Lower lobe of right lung (tissue), 2 donors: ENCODE measurements at regions not wholly inside any gene's neighbourhood (a gene's known extent, or its start where the extent isn't known, plus 50 kb on each side); places are given as distances from the start of the nearest gene placed in this dataset.

ENCODE experiments used
- ATAC-seq, 2 donors: fragments of 200-7000 bp; cut with Tn5 transposase; one replicate each; pipeline ENCODE4 v1.9.1; 2020 to 2022; ENCODE audit warnings: mild to moderate bottlenecking in 2 of 2, moderate library complexity in 2 of 2
- DNase-seq: peaks from one replicate; pipeline ENCODE4 v3.0.0-alpha.2; 2020
- H3K27ac ChIP-seq: fragments of 200-600 bp; one replicate; pipeline ENCODE4 v1.8.0; 2022
- H3K27me3 ChIP-seq: fragments of 200-600 bp; one replicate; pipeline ENCODE4 v1.8.0; 2022; ENCODE audit warnings: low read depth
- H3K36me3 ChIP-seq: fragments of 200-600 bp; one replicate; pipeline ENCODE4 v1.8.0; 2022; ENCODE audit warnings: mild to moderate bottlenecking
- H3K4me1 ChIP-seq: fragments of 200-600 bp; one replicate; pipeline ENCODE4 v1.8.0; 2022
- H3K4me3 ChIP-seq: fragments of 200-600 bp; one replicate; pipeline ENCODE4 v1.8.0; 2022; ENCODE audit warnings: mild to moderate bottlenecking
- H3K9me3 ChIP-seq: fragments of 200-600 bp; one replicate; pipeline ENCODE4 v1.8.0; 2022
- intact Hi-C: fragments of 100-400 bp; cut with DNase I; formaldehyde crosslinking; loops from one replicate; pipeline ENCODE4 v1.11.0; 2022
- TF ChIP-seq, protein P1 (sequence below): fragments of 200-600 bp; IDR thresholded peaks from one replicate; pipeline ENCODE4 v1.8.0; 2022; ENCODE audit warnings: antibody characterized with exemption, mild to moderate bottlenecking
- donor health status: DM: no; HTN: yes; CAD: no; lungs with severe emphysema.

DNA sequence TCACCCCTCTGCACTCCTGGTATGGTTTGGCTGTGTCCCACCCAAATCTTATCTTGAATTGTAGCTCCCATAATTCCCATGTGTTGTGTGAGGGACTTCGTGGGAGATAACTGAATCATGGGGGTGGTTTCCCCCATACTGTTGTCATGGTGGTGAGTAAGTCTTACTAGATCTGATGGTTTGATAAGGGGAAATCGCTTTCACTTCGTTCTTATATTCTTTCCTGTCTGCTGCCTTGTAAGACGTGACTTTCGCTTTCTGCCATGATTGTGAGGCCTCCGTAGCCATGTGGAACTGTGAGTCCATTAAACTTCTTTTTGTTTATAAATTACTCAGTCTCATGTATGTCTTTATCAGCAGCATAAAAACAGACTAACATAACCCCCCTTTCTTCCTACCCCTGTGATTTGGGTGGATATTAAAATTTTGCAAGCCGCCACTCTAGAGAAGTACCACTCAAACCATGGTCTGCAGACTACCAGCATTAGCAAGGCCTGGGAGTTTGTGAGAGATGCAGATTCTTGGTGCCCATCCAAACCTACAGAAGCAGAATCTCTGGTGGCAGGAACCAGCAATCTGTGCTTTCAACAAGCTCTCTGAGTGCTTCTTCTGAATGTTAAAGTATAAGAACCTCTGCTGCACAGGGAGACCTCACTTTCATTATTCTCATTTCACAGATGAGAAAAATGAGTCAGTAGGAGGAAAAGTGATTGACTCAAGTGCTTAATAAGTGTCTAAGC is 999.5 kb upstream of the EEF2KMT start:
- no peaks in the 10 kb centered on the region for H3K9me3 ChIP-seq
- no peak overlapping the region for H3K27ac ChIP-seq
- H3K4me1 ChIP-seq: no peaks in the 10 kb centered on the region
- TF ChIP-seq, protein P1, sequence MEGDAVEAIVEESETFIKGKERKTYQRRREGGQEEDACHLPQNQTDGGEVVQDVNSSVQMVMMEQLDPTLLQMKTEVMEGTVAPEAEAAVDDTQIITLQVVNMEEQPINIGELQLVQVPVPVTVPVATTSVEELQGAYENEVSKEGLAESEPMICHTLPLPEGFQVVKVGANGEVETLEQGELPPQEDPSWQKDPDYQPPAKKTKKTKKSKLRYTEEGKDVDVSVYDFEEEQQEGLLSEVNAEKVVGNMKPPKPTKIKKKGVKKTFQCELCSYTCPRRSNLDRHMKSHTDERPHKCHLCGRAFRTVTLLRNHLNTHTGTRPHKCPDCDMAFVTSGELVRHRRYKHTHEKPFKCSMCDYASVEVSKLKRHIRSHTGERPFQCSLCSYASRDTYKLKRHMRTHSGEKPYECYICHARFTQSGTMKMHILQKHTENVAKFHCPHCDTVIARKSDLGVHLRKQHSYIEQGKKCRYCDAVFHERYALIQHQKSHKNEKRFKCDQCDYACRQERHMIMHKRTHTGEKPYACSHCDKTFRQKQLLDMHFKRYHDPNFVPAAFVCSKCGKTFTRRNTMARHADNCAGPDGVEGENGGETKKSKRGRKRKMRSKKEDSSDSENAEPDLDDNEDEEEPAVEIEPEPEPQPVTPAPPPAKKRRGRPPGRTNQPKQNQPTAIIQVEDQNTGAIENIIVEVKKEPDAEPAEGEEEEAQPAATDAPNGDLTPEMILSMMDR: no peak
- H3K36me3 ChIP-seq: no peaks in the 10 kb centered on the region
- ATAC-seq (no peak), DNase-seq (no peak)
- intact Hi-C loops: no loop called here
- no peak overlapping the region for H3K4me3 ChIP-seq
- H3K27me3 ChIP-seq: no peaks in the 10 kb centered on the region

DNA sequence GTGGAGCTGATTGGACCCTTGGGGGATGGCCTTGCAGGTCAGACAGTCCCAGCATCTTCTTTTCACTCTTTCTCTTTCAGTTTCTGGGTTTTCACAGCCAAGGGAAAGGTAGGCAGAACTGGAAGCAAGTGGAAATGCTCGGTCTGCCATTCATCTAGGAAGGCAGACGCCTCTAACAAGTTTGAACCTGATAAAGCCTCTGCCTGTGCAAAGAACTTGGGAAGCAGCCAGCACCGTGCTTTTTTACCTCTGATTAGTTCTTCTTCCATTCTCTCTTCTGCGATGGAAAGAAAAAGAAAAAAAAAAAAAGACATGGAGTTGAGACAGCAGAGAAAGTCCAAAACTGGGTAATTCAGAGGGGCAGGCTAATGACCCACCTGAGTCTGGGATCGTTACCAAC is 997.8 kb upstream of the EEF2KMT start:
- TF ChIP-seq, protein P1: no peak
- no peak for DNase-seq

DNA sequence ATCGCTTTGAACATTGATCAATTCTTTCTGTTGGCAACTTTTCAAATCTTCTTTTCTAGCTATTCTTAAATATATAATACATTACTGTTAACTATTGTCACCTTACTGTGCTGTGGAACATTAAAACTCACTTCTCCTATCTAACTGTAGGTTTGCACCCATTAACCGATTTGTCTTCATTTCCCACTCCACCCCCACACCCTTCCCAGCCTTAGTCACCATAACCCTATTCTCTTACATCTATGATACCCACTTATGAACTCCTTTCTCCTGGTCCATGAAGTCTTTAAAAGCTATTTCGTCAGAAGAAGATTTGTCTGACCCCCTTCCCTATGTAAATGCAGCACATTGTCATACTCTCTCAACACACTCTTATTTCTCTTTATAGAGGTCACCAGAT is 993.4 kb upstream of the EEF2KMT start:
- no peaks in the 10 kb centered on the region for H3K27me3 ChIP-seq
- H3K4me1 ChIP-seq: no peaks in the 10 kb centered on the region
- no peaks in the 10 kb centered on the region for H3K36me3 ChIP-seq
- no peaks in the 10 kb centered on the region for H3K9me3 ChIP-seq
- H3K4me3 ChIP-seq: no peak overlapping the region
- intact Hi-C loops: no loop called here
- H3K27ac ChIP-seq: no peak overlapping the region
- no peak for ATAC-seq
- DNase-seq: no peak
- TF ChIP-seq, protein P1: no peak

More for the DNA sequence above, 997.8 kb upstream of the EEF2KMT start:
- Histone ChIP-seq H3K36me3 (no peaks in the 10 kb centered on the region), H3K4me3 (no peak overlapping the region), H3K4me1 (no peaks in the 10 kb centered on the region), H3K27me3 (no peaks in the 10 kb centered on the region), H3K27ac (no peak overlapping the region), H3K9me3 (no peaks in the 10 kb centered on the region)
- intact Hi-C loops: no loop called here
- ATAC-seq: no peak

DNA sequence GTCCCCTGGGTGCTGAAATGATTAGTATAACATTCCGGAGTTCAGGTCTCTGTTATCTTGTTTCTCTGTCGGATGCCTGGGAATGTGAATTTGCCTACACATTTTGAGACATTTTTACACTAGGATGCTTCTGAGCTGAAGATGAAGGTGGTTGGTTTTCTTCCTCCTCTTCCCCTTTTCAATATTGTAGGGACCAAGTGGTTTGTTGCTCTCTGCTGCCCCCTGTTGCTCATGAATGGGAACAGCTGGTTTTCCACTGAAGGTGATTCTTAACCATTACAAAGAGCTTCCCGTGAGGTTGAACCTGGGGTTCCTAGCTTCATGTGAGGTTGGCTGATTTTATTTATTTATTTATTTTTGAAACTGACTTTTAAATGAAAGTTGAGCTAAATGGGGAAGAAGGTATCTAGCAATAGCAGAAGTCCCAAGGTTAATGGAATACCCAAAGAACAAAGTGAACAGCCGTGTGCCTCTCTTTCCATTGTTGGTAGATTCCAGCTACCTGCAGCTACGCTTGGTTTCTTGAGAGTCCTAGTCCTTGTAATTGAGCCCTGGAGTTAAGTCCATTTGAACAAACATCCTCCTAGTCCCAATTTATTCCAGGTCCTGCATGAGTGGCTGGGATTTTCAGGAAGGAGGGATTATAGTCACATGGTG is 983.9 kb upstream of the EEF2KMT start:
- TF ChIP-seq, protein P1: peak; percentile 62
- no peaks in the 10 kb centered on the region for H3K9me3 ChIP-seq
- intact Hi-C loops: no loop called here
- H3K4me3 ChIP-seq: no peak overlapping the region
- H3K4me1 ChIP-seq: no peaks in the 10 kb centered on the region
- DNase-seq (no peak), ATAC-seq (no peak)
- no peak overlapping the region for H3K27ac ChIP-seq
- no peaks in the 10 kb centered on the region for H3K27me3 ChIP-seq
- H3K36me3 ChIP-seq: no peaks in the 10 kb centered on the region

DNA sequence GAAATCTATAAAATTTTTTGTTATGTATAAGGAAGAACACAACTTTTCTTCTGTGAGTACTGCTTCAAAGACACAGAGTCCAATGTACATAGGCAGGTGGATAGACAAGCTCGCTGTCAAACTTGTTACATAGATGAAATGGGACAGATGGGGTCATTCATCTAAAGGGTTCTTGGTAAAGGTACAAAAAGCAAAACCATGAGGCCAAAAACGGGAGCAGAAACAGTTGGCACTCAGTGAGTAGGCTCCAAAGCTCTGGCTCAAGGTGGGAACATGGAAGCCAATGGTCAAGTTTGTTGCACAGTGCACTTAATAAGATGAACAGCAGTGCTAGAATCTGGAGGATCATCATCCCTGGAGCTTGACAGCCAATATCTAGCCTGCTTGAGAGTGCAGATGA is 979.0 kb upstream of the EEF2KMT start:
- no peak for ATAC-seq
- TF ChIP-seq, protein P1: no peak
- no peaks in the 10 kb centered on the region for H3K27me3 ChIP-seq
- H3K27ac ChIP-seq: no peak overlapping the region
- intact Hi-C loops: no loop called here
- no peaks in the 10 kb centered on the region for H3K9me3 ChIP-seq
- no peak for DNase-seq
- H3K4me3 ChIP-seq: no peak overlapping the region
- H3K36me3 ChIP-seq: no peaks in the 10 kb centered on the region
- H3K4me1 ChIP-seq: no peaks in the 10 kb centered on the region
